SIG-M5 treated with dmso at 0.1 percent for 504 hours (cell line): ENCODE measurements at regions not wholly inside any gene's neighbourhood (a gene's known extent, or its start where the extent isn't known, plus 50 kb on each side); places are given as distances from the start of the nearest gene placed in this dataset.
"Not testable (repeated sequence)": the region's sequence is repeated elsewhere in the genome, so short reads cannot be mapped to it uniquely, and the experiment has no call there.

Source experiments
- DNase-seq: peaks from one replicate; lab custom pipeline; 2025; ENCODE audit not compliant: unreplicated experiment; lab: John Stamatoyannopoulos, UW

DNA sequence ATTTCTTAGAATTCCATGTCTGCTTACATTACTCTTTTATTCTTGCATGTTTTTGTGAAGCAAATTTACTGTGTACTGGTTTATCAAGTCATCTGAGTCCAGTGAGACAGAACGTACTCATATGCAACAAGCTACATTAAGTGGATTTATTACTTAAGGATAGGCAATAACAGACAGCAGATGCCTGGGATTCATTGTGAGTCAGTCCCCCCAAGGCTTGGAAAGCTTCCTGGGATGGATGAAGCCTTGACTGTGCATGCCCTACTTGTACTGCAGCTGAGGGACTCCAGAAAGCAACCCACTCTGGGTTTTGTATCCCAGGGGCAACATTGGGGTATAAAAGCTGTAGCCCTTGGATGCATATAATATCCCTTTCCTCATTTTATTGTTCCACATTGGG lies 113.4 kb upstream of the RAB18 start:
- DNase-seq = no peak

GRCh38 chr10:27388761-27389399 lies 115.2 kb upstream of the RAB18 start:
- no peak for DNase-seq

DNA sequence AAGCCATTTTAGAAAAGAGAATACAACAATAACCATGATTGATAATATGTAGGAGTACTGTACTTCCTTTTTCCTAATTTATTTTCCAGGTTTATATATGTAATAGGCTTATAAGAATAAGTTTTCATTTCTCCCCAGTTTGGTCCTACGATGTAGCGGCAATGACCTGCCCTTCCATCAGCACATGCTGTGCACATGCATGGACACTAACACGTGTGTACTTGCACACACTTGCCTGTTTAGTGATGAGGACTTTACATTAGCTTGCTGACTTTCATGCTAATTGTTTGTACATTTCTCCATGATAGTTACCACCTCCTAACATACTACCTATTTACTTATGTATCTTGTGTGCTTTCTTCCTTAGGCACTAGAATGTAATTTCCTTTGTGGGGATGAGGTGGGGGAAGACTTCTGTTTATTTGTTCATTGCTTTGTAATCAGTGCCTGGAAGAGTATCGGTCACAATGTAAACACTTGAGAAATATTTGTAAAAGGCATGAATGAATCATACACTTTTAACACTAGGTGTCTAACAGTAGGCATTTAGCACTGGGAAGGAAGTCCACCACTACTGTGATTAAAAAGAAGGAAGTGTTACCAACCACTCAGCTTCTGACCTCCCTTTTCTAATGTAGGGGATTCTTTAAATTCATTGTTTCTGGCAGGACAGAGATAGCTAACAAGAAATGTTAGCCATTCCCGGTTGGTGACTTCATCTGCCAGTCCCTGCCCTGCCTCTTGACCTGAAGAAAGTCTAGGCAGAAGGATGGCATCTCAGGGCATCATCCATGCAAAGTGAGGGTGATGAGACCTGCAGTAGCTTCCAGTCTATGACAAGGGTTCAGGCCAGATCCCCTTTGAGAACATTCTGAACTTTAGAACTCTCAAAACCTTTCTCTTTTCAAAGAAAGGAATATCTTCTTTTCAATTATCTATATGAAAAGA lies 120.2 kb upstream of the RAB18 start:
- DNase-seq = peak; percentile 34

- no peak for DNase-seq
Measured at GRCh38 chr10:27382176-27382575, 121.9 kb upstream of the RAB18 start.

DNA sequence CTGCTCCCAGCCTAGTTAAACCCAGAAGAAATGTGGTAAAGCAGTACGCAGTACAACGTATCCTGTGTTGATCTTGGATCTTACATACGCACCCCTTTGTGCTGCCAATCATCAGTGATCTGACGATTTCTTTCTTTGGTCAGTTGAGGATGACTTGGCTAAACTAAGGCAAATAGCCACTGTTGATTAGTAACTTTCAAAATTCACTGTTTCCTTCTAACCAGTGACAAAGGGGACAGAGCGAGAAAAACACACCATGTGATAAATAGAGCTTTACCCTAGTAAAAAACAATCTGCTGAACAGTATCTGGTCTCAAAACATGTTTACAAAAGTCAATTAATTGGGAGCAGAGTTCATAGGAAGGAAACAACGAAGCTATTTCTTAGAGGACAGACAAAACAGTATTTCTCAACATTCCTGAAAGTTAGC lies 123.2 kb upstream of the RAB18 start:
- no peak for DNase-seq

- not testable (repeated sequence) for DNase-seq
Measured at GRCh38 chr10:27379041-27379440, 125.1 kb upstream of the RAB18 start.

- no peak for DNase-seq
Measured at GRCh38 chr10:27373566-27374160, 130.4 kb upstream of the RAB18 start.

DNA sequence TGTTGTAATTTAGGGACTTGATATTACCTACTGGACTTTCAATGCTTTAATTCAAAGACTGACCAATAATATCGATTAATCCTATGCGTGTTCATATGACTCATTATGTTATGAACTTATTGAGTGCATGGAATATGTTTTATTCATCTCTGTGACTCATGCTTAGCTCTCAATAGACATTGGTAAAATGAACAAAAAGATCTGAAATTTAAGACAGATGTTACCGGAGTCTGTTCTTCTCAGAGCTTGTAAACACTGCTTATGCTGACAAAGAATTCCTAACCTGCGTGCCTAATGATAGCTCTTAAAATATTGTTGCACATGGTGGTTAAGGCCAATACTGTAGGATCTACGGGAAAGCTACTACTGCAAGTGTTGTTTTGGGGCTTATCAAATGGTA lies 131.5 kb upstream of the ACBD5 start:
- DNase-seq = no peak

DNA sequence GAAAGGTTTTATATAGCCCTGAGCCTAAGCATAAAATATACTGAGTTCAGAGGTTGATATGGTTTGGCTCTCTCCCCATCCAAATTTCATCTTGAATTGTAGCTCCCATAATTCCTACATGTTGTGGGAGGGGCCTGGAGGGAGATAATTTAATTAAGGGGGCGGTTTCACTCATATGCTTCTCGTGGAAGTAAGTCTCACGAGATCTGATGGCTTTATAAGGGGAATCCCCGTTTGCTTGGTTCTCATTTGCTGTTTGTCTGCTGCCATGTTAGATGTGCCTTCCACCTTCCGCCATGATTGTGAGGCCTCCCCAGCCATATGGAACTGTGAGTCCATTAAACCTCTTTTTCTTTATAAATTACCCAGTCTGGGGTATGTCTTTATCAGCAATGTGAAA lies 130.8 kb upstream of the ACBD5 start:
- DNase-seq = not testable (repeated sequence)

DNA sequence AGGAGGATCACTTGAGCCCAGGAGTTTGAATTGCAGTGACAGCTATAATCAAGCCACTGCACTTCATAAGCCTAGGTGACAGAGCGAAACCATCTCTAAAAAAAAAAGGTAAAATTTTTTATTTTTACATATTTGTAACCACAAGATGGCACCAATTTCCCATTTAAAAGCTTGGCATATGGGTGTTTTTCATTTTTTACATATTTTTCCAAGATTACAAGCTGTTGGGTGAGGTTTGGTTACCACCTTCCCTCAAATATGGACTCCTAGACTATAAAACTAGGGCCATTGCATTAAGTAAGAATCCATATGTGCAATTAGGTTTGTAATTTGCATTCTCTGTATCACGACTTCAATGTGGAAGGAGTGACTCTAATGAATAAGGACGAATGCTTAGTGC lies 129.3 kb upstream of the ACBD5 start:
- no peak for DNase-seq

DNA sequence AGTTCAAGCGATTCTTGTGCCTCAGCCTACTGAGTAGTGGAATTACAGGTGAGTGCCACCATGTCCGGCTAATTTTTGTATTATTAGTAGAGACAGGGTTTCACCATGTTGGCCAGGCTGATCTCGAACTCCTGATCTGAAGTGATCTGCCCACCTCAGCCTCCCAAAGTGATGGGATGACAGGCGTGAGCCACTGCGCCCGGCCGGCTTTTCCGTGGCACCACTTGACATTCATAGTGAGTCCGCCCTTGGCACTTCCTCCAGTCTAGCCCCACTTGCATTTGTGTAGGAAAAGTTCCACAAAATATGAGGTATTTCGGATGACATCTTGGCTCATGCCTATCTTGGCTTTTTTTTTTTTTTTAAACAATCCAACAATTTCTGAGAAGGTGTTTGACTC lies 128.1 kb upstream of the ACBD5 start:
- DNase-seq = no peak

DNA sequence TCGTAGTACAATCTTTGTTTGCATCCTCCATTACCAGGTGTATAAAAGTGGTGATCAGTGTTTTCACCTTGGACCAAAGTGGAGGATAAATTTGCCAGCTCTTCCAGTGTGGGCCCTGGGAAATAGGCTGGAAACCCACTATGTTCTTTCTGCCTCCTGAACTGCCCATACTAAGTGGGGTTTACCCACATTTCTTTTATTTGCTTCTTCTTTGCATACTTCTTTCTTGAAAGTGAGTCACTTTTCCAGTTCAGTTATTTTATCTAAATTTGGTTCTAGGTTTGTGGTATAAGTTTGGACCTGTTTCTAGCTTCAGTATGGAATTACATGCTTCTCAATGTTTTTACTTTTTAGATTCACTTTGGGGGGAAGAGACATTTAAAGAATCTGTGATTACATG lies 126.2 kb upstream of the ACBD5 start:
- DNase-seq = no peak

DNA sequence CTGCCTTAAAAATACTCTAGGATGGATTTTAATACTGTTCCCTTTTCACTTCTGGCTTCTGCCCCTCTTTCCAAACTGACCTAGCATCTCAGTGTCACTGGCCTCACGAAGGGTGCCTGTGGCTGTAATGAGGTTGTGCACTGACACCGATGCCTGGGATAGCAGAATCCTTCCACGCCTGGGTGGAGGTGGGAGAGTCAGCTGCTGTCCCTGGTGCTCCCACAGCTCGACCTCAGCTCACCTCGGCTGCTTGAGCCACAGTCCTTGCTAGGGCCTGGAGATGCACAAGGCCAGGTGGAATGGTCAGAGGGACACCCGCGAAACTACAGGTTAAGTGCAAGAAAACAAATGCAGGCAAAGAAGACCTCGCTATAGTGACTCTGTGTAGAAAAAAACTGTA lies 123.4 kb upstream of the ACBD5 start:
- DNase-seq = no peak

DNA sequence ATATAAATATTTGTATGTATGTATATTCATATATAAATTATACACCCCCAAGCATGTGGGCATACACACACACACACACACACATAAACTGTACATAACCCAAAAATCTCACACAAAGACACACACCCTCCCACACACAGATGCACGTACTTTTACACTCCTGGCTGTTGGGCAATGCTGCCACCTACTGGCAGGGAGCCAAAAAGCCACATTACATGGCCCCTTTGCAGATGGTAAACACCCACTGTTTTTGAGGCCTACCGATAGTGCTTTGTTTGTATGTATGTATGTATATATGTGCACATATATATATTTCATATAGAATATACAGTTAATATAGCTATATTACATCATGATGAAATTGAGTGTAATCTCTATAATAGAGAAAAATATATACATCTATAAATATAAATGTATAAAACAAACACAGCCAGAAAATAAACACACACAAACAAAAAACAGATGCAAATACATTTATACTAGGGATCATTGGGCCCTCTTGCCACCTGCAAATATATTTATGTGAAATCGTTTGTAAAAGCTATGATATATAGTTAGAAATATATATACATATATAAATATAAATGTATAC lies 120.1 kb upstream of the ACBD5 start:
- peak; percentile 65 for DNase-seq

DNA sequence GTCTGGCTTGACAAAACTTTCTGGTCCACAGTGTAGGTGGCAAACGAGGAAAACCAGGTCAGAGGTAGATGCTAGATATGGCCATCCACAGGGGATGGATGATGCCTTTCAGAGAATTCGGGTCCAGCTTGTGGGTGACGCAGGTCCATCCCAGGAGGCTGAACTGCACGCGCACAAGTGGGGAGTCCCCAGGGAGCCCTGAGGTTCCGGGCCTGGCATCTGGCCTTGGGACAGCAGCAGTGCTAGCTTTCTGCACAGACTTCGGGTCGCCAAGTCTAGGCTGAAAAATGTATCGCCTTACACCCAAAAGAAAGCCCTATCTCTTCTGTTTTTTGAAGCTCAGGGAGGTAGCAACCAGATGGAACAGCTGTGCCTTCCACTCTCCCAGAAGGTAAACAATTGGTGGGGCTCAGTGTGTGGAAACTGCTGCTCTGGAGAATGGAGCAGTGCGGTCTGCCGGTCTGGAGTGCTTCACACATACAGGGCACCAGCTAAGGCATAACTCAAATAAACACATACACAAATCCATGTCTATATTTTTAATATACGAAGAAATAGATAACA lies 119.3 kb upstream of the ACBD5 start:
- no peak for DNase-seq

GRCh38 chr10:27356738-27357137 lies 116.1 kb upstream of the ACBD5 start:
- DNase-seq = no peak

DNA sequence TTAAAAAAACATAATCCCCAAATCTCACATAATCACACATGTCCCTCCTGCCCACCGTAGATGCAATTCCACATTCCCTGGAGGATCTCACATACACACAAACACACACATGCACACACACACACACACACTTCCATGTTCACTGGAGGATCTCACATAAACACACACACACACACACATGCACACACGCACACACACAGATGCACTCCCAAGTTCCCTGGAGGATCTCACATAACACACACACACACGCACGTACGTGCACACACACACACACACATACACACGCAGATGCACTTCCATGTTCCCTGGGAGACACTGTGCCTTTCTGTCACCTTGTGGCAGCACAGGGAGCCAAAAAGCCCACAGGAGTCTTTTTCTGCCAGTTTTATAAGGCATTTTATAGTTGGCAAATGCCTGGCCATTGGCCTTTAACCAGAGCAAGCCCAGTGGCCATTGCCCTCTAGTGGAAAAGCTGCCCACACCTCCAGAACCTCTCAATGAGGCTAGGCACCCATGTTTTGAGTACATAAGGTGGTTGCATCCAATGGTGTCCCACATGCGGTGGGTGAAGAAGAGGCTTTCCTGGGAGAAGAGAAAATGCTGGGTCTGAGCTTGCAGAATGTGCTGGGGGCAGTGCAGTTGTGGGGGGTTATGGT lies 115.4 kb upstream of the ACBD5 start:
- no peak for DNase-seq

DNA sequence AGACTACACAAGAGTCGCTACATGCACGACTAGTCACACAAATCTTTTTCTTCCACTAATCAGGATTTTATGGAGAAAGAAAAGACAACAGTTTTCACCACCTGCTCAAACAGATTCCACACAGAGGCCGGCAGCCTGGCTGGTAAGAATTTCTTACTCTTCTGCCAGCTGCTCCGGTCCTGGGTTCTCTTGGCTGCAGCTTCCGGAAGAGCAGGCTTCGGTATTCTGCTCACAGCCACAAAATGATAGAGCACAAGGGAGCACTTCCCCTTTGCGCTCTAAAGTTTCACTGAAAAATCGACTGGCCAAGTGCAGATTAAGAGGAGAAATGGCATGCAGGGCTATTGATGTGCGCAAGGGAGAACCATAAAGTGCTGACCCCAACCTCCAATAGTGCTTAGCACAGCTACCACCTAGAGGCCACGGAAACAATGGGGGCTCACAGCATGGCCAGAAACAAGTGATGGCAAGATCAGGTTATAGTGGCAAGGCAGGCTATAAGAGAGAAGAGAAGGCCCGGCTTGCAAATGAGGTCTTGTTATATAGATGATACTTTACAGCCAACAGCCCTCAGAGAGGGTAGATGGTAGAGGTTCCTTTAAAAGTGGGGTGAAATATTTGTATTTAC lies 114.2 kb upstream of the ACBD5 start:
- DNase-seq = peak; percentile 36

- DNase-seq = not testable (repeated sequence)
Measured at GRCh38 chr10:27354100-27354499, 113.5 kb upstream of the ACBD5 start.

DNA sequence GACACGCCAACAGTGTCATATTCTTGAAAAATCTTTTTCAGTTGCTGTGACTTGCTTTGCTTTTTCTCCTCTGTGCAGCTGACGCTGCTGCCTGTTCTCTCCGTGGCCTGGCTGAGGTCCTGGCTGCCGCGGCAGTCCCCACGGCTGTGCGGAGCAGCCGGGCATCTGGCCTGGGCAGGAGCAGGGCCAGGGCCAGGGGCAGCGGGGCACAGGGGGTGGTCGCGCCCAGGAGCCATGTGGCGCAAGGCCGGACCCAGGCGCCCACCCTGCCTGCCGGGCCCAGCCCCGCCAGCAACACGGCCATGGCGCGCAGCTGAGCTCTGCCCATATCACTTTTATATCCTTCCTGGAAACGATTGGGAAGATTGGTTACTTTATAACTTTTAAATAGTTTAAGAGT lies 109.4 kb upstream of the ACBD5 start:
- DNase-seq = no peak
